H1 (cell line): ENCODE measurements at regions not wholly inside any gene's neighbourhood (a gene's known extent, or its start where the extent isn't known, plus 50 kb on each side); places are given as distances from the start of the nearest gene placed in this dataset.
A peak's percentile ranks its signal among the peaks of the same experiment; 100 is the strongest.

ENCODE experiments used
- SAP30 ChIP-seq: fragments of 300-600 bp; sonication (generic); IDR thresholded peaks from 2 replicates; pipeline ENCODE4 v1.7.1; 2012; ENCODE audit warnings: low read length, moderate library complexity, mild to moderate bottlenecking, inconsistent platforms; ENCODE audit not compliant: insufficient read depth, insufficient replicate concordance
- TF ChIP-seq, protein P1 (sequence below): IDR thresholded peaks from 2 replicates; pipeline ENCODE4 v1.6.1; 2012; ENCODE audit warnings: inconsistent platforms

- TF ChIP-seq SAP30, result no peak
- TF ChIP-seq, protein P1, sequence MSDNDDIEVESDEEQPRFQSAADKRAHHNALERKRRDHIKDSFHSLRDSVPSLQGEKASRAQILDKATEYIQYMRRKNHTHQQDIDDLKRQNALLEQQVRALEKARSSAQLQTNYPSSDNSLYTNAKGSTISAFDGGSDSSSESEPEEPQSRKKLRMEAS, result peak; percentile 65
Observed at GRCh38 chr6:28597217-28597835, 71.6 kb downstream of the GPX5 start (continued).
